Endothelial cell of umbilical vein (primary cell): ENCODE measurements at regions not wholly inside any gene's neighbourhood (a gene's known extent, or its start where the extent isn't known, plus 50 kb on each side); places are given as distances from the start of the nearest gene placed in this dataset.

Source experiments
- BruUV-seq: library from RNA; stranded (reverse); fragments of 400-500 nt; replicated peaks from 2 replicates; lab custom pipeline; 2021; lab: Mats Ljungman, UMichigan
- CTCF ChIA-PET: fragments of 300-600, 350-600 bp; sonication (Branson Sonifier 250); formaldehyde crosslinking; loops from one replicate; lab custom pipeline; 2021; ENCODE audit warnings: antibody characterized with exemption, inconsistent platforms; lab: Charles Lee
- POLR2A ChIA-PET: fragments of 300-600, 350-600 bp; sonication (Branson Sonifier 250); formaldehyde crosslinking; loops from one replicate; lab custom pipeline; 2021; ENCODE audit warnings: antibody characterized with exemption, inconsistent platforms; lab: Charles Lee
- DNase-seq: peaks from one replicate; pipeline ENCODE4 v3.0.0-alpha.2; 2011; ENCODE audit warnings: low read depth, low spot score
- FAIRE-seq: peaks from 2 replicates; lab custom pipeline; 2011; peaks lifted over from hg19 to GRCh38; lab: Jason Lieb, UNC
- H2AFZ ChIP-seq: 2 replicates; pipeline ENCODE4 v1.6.0; 2012; ENCODE audit warnings: low read depth, low read length, control low read depth, inconsistent platforms
- H3K27ac ChIP-seq: 2 replicates; pipeline ENCODE4 v1.5.1; 2011; ENCODE audit warnings: low read depth, mild to moderate bottlenecking, control low read depth, low read length, moderate library complexity; ENCODE audit not compliant: insufficient read depth
- H3K27me3 ChIP-seq, 2 experiments: 2 replicates each; pipeline versions ENCODE4 v1.6.0 to v1.6.1; 2011; ENCODE audit warnings: low read length in 2 of 2, mixed read lengths in 1 of 2; ENCODE audit not compliant: control insufficient read depth in 2 of 2, insufficient read depth in 2 of 2
- H3K36me3 ChIP-seq, 2 experiments: 2 replicates in 1 of 2; 3 replicates in 1 of 2; pipeline ENCODE4 v1.5.1; 2011; ENCODE audit warnings: low read length in 2 of 2, mild to moderate bottlenecking in 1 of 2, moderate library complexity in 1 of 2; ENCODE audit not compliant: control insufficient read depth in 2 of 2, insufficient read depth in 2 of 2; ENCODE audit errors: extremely low read depth in 1 of 2
- H3K4me1 ChIP-seq: 3 replicates; pipeline ENCODE4 v1.5.1; 2011; ENCODE audit warnings: mild to moderate bottlenecking, low read length; ENCODE audit not compliant: control insufficient read depth, insufficient read depth; ENCODE audit errors: extremely low read depth
- H3K4me2 ChIP-seq: 2 replicates; pipeline ENCODE4 v1.6.1; 2011; ENCODE audit warnings: low read length, control low read depth, mixed read lengths; ENCODE audit not compliant: insufficient read depth
- H3K4me3 ChIP-seq, 3 experiments: fragments of 200-600 bp in 1 of 3; sonication (generic), shearing (Covaris generic) in 1 of 3; replicated peaks in 1 of 3; 2 replicates each; pipeline ENCODE4 v1.5.1; 2011 to 2016; ENCODE audit warnings: control low read depth in 3 of 3, low read length in 3 of 3, mild to moderate bottlenecking in 2 of 3, inconsistent platforms in 1 of 3, low read depth in 1 of 3, moderate library complexity in 1 of 3; ENCODE audit not compliant: insufficient read depth in 1 of 3
- H3K79me2 ChIP-seq: 2 replicates; pipeline ENCODE4 v1.6.0; 2012; ENCODE audit warnings: low read length, inconsistent platforms; ENCODE audit not compliant: control insufficient read depth, insufficient read depth
- H3K9ac ChIP-seq: replicated peaks from 2 replicates; pipeline ENCODE3; 2011; ENCODE audit warnings: low read length, control low read depth; ENCODE audit not compliant: insufficient read depth; ENCODE audit errors: extremely low read depth
- H3K9me1 ChIP-seq: replicated peaks from 3 replicates; pipeline ENCODE4 v1.6.0; 2011; ENCODE audit warnings: mild to moderate bottlenecking, low read length; ENCODE audit not compliant: control insufficient read depth, insufficient read depth; ENCODE audit errors: extremely low read depth
- H3K9me3 ChIP-seq: replicated peaks from 2 replicates; pipeline ENCODE4 v1.5.1; 2012; ENCODE audit warnings: low read length, inconsistent platforms; ENCODE audit not compliant: control insufficient read depth, insufficient read depth
- H4K20me1 ChIP-seq: replicated peaks from 2 replicates; pipeline ENCODE3; 2011; ENCODE audit warnings: mild to moderate bottlenecking, low read length; ENCODE audit not compliant: control insufficient read depth, insufficient read depth; ENCODE audit errors: extremely low read depth
- CTCF ChIP-seq, 2 donors: IDR thresholded peaks; 1 replicate in 1 of 2; 2 replicates in 1 of 2; pipeline ENCODE4 v1.5.1; 2011; ENCODE audit warnings: low read length in 2 of 2, mild to moderate bottlenecking in 2 of 2, moderate library complexity in 2 of 2, control low read depth in 1 of 2, inconsistent platforms in 1 of 2, low read depth in 1 of 2; ENCODE audit not compliant: insufficient read depth in 1 of 2; ENCODE audit errors: extremely low read depth in 1 of 2
- EZH2 ChIP-seq: IDR thresholded peaks from 2 replicates; pipeline ENCODE4 v1.6.1; 2012; ENCODE audit warnings: borderline replicate concordance, low read depth, mild to moderate bottlenecking, moderate library complexity, low read length, inconsistent platforms; ENCODE audit not compliant: severe bottlenecking
- FOS ChIP-seq: IDR thresholded peaks from 2 replicates; pipeline ENCODE4 v1.6.1; 2011; ENCODE audit warnings: mild to moderate bottlenecking, low read length, moderate library complexity, borderline replicate concordance; ENCODE audit not compliant: insufficient read depth
- GATA2 ChIP-seq: IDR thresholded peaks from 2 replicates; pipeline ENCODE4 v1.7.0; 2011; ENCODE audit warnings: low read depth, mild to moderate bottlenecking, moderate library complexity, mixed read lengths, low read length; ENCODE audit not compliant: insufficient read length, insufficient read depth
- JUN ChIP-seq: IDR thresholded peaks from 2 replicates; pipeline ENCODE4 v1.6.1; 2011; ENCODE audit warnings: borderline replicate concordance, low read depth; ENCODE audit not compliant: insufficient read length, insufficient read depth
- MAX ChIP-seq: IDR thresholded peaks from 2 replicates; pipeline ENCODE4 v1.6.1; 2011; ENCODE audit not compliant: insufficient read depth, insufficient read length
- MYC ChIP-seq: IDR thresholded peaks from one replicate; pipeline ENCODE4 v1.6.1; 2011; ENCODE audit warnings: mild to moderate bottlenecking, low read depth, low read length
- POLR2A ChIP-seq: IDR thresholded peaks from 2 replicates; pipeline ENCODE4 v1.6.1; 2012; ENCODE audit warnings: low read depth, mild to moderate bottlenecking, control low read depth, low read length
- POLR2AphosphoS5 ChIP-seq: IDR thresholded peaks from 2 replicates; pipeline ENCODE4 v1.6.1; 2012; ENCODE audit warnings: low read depth, mild to moderate bottlenecking, control low read depth, low read length, moderate library complexity; ENCODE audit not compliant: insufficient read depth
- dilution Hi-C: fragments of 300-500 bp; cut with MboI; formaldehyde crosslinking; loops from one replicate; pipeline ENCODE4 v1.15.0; 2019; ENCODE audit warnings: low sequenced_read_pairs; ENCODE audit not compliant: extremely low pct_ligation_motif_present
- intact Hi-C: fragments of 100-400 bp; cut with micrococcal nuclease; formaldehyde crosslinking; loops from one replicate; pipeline ENCODE4 v1.10.0; 2022

GRCh38 chr5:63613442-63613841 is 348.8 kb downstream of the HTR1A start:
- Histone ChIP-seq H2AFZ (no peak overlapping the region), H3K27ac (no peak overlapping the region), H3K9me3 (peaks cover 4% of the 10 kb centered on the region), H3K4me2 (no peak overlapping the region), H3K4me3 (no peak overlapping the region), H3K79me2 (no peaks in the 10 kb centered on the region), H3K9me1 (no peaks in the 10 kb centered on the region), H3K4me1 (no peaks in the 10 kb centered on the region), H3K27me3 (no peaks in the 10 kb centered on the region), H3K9ac (no peak overlapping the region), H4K20me1 (no peaks in the 10 kb centered on the region), H3K36me3 (no peaks in the 10 kb centered on the region)
- TF ChIP-seq CTCF (IDR thresholded peaks at IDR 0.05; ENCODE audit: extremely low read depth in 1 of 2, insufficient read depth in 1 of 2, low read depth in 1 of 2, low read length in 2 of 2) (no peak), POLR2AphosphoS5 (no peak), EZH2 (no peak), JUN (no peak), MYC (no peak), GATA2 (no peak), MAX (no peak), POLR2A (no peak), FOS (no peak)
- FAIRE-seq (no peak), DNase-seq (no peak)
- dilution Hi-C loops (no loop called here), intact Hi-C loops (no loop called here)
- no TSS peak for BruUV-seq
- CTCF ChIA-PET: no interaction called here
- POLR2A ChIA-PET: no interaction called here
